ENCODE measurements at regions not wholly inside any gene's neighbourhood (a gene's known extent, or its start where the extent isn't known, plus 50 kb on each side); places are given as distances from the start of the nearest gene placed in this dataset.

- no peaks in the 10 kb centered on the region for H3K9me2 ChIP-seq (ENCODE audit: low read depth, low read length)
- H3K79me2 ChIP-seq (ENCODE audit: insufficient read depth, low read length): no peaks in the 10 kb centered on the region
- no peaks in the 10 kb centered on the region for H3K36me3 ChIP-seq (ENCODE audit: insufficient read depth, low read length)
- TF ChIP-seq EZH2 (IDR thresholded peaks at IDR 0.05; ENCODE audit: borderline replicate concordance, low read length): no peak
- no peak for TF ChIP-seq CTCF (IDR thresholded peaks at IDR 0.05; ENCODE audit: low read length)
- no peaks in the 10 kb centered on the region for H3F3A ChIP-seq (ENCODE audit: insufficient read depth, low read length)
- no peaks in the 10 kb centered on the region for H4K20me1 ChIP-seq (ENCODE audit: insufficient read depth, low read length)
- no peak overlapping the region for H3K9ac ChIP-seq (ENCODE audit: low read length)
- H3K9me3 ChIP-seq (ENCODE audit: low read length): no peaks in the 10 kb centered on the region
- H3K4me1 ChIP-seq (ENCODE audit: insufficient read depth, low read length, severe bottlenecking): no peaks in the 10 kb centered on the region
- no peak overlapping the region for H2AFZ ChIP-seq (ENCODE audit: low read length)
- H3K27ac ChIP-seq (ENCODE audit: low read depth, low read length, poor library complexity, severe bottlenecking): no peak overlapping the region
- H3K4me3 ChIP-seq (ENCODE audit: low read depth, low read length, poor library complexity, severe bottlenecking): no peak overlapping the region
- no peak overlapping the region for H3K4me2 ChIP-seq (ENCODE audit: low read length)
- H3K27me3 ChIP-seq (ENCODE audit: insufficient read depth, low read length): no peaks in the 10 kb centered on the region
Observed at GRCh38 chr18:40938615-40939014, 1016.4 kb upstream of the PIK3C3 start.

GRCh38 chr18:40937386-40937785 is 1017.6 kb upstream of the PIK3C3 start:
- no peaks in the 10 kb centered on the region for H3K9me2 ChIP-seq (ENCODE audit: low read depth, low read length)
- TF ChIP-seq CTCF (IDR thresholded peaks at IDR 0.05; ENCODE audit: low read length) (no peak), EZH2 (IDR thresholded peaks at IDR 0.05; ENCODE audit: borderline replicate concordance, low read length) (no peak)

GRCh38 chr18:40935423-40935822 is 1019.6 kb upstream of the PIK3C3 start:
- Histone ChIP-seq H4K20me1 (ENCODE audit: insufficient read depth, low read length) (no peaks in the 10 kb centered on the region), H3K27me3 (ENCODE audit: insufficient read depth, low read length) (no peaks in the 10 kb centered on the region), H3K4me2 (ENCODE audit: low read length) (no peak overlapping the region), H2AFZ (ENCODE audit: low read length) (no peak overlapping the region), H3K9ac (ENCODE audit: low read length) (no peak overlapping the region), H3K9me2 (ENCODE audit: low read depth, low read length) (no peaks in the 10 kb centered on the region), H3F3A (ENCODE audit: insufficient read depth, low read length) (no peaks in the 10 kb centered on the region), H3K79me2 (ENCODE audit: insufficient read depth, low read length) (no peaks in the 10 kb centered on the region), H3K9me3 (ENCODE audit: low read length) (no peaks in the 10 kb centered on the region), H3K4me1 (ENCODE audit: insufficient read depth, low read length, severe bottlenecking) (no peaks in the 10 kb centered on the region), H3K36me3 (ENCODE audit: insufficient read depth, low read length) (no peaks in the 10 kb centered on the region), H3K4me3 (ENCODE audit: low read depth, low read length, poor library complexity, severe bottlenecking) (no peak overlapping the region), H3K27ac (ENCODE audit: low read depth, low read length, poor library complexity, severe bottlenecking) (no peak overlapping the region)
- peak; percentile 63 for TF ChIP-seq CTCF (IDR thresholded peaks at IDR 0.05; ENCODE audit: low read length)
- no peak for TF ChIP-seq EZH2 (IDR thresholded peaks at IDR 0.05; ENCODE audit: borderline replicate concordance, low read length)

More at GRCh38 chr18:40937386-40937785, 1017.6 kb upstream of the PIK3C3 start:
- Histone ChIP-seq H3K4me3 (ENCODE audit: low read depth, low read length, poor library complexity, severe bottlenecking) (no peak overlapping the region), H3K4me2 (ENCODE audit: low read length) (no peak overlapping the region), H3K9ac (ENCODE audit: low read length) (no peak overlapping the region), H3K36me3 (ENCODE audit: insufficient read depth, low read length) (no peaks in the 10 kb centered on the region), H3K4me1 (ENCODE audit: insufficient read depth, low read length, severe bottlenecking) (no peaks in the 10 kb centered on the region), H3K27me3 (ENCODE audit: insufficient read depth, low read length) (no peaks in the 10 kb centered on the region), H3K9me3 (ENCODE audit: low read length) (no peaks in the 10 kb centered on the region), H3K27ac (ENCODE audit: low read depth, low read length, poor library complexity, severe bottlenecking) (no peak overlapping the region), H3F3A (ENCODE audit: insufficient read depth, low read length) (no peaks in the 10 kb centered on the region), H2AFZ (ENCODE audit: low read length) (no peak overlapping the region), H4K20me1 (ENCODE audit: insufficient read depth, low read length) (no peaks in the 10 kb centered on the region), H3K79me2 (ENCODE audit: insufficient read depth, low read length) (no peaks in the 10 kb centered on the region)
